GM23338 (cell line): ENCODE measurements at regions not wholly inside any gene's neighbourhood (a gene's known extent, or its start where the extent isn't known, plus 50 kb on each side); places are given as distances from the start of the nearest gene placed in this dataset.

Experiments
- ATAC-seq: fragments of 200-7000 bp; cut with Tn5 transposase; 3 replicates; pipeline ENCODE4 v1.9.1; 2020
- DNase-seq: peaks from one replicate; pipeline ENCODE4 v3.0.0-alpha.2; 2015; ENCODE audit warnings: low spot score
- H2AFZ ChIP-seq: fragments of 200-600 bp; sonication (generic); 2 replicates; pipeline ENCODE4 v1.8.0; 2016; ENCODE audit warnings: antibody characterized with exemption, mild to moderate bottlenecking, moderate library complexity
- H3F3A ChIP-seq: fragments of 200-600 bp; sonication (generic); replicated peaks from 2 replicates; pipeline ENCODE4 v1.8.0; 2017; ENCODE audit warnings: antibody characterized with exemption, mixed run types, low read depth
- H3K27ac ChIP-seq: fragments of 200-600 bp; sonication (generic); 2 replicates; pipeline ENCODE4 v1.6.1; 2016; ENCODE audit warnings: low read depth
- H3K27me3 ChIP-seq: fragments of 200-600 bp; sonication (generic); 2 replicates; pipeline ENCODE4 v1.8.0; 2016; ENCODE audit warnings: mild to moderate bottlenecking, mixed run types, moderate library complexity; ENCODE audit not compliant: insufficient read depth
- H3K36me3 ChIP-seq: fragments of 200-600 bp; sonication (generic); 2 replicates; pipeline ENCODE4 v1.8.0; 2016; ENCODE audit warnings: mild to moderate bottlenecking; ENCODE audit not compliant: insufficient read depth
- H3K4me1 ChIP-seq: fragments of 200-600 bp; sonication (generic); 2 replicates; pipeline ENCODE4 v1.8.0; 2016; ENCODE audit warnings: mild to moderate bottlenecking, moderate library complexity; ENCODE audit not compliant: insufficient read depth
- H3K4me2 ChIP-seq: fragments of 200-600 bp; sonication (generic); 2 replicates; pipeline ENCODE4 v1.7.1; 2017; ENCODE audit warnings: mixed run types
- H3K4me3 ChIP-seq: fragments of 200-600 bp; sonication (generic); 2 replicates; pipeline ENCODE4 v1.6.1; 2016; ENCODE audit warnings: mixed run types
- H3K79me2 ChIP-seq: fragments of 200-600 bp; sonication (generic); replicated peaks from 2 replicates; pipeline ENCODE4 v1.8.0; 2017; ENCODE audit warnings: mild to moderate bottlenecking; ENCODE audit not compliant: insufficient read depth
- H3K9me2 ChIP-seq: fragments of 200-600 bp; sonication (generic); 2 replicates; pipeline ENCODE4 v1.8.0; 2017; ENCODE audit not compliant: insufficient read depth
- H4K20me1 ChIP-seq: fragments of 200-600 bp; sonication (generic); replicated peaks from 2 replicates; pipeline ENCODE4 v1.8.0; 2017; ENCODE audit warnings: mild to moderate bottlenecking; ENCODE audit not compliant: insufficient read depth
- H3K27ac Mint-ChIP-seq: 2 replicates; pipeline ENCODE4 v1.8.0; 2020; ENCODE audit warnings: inconsistent platforms, mild to moderate bottlenecking, moderate library complexity, mixed read lengths
- H3K27me3 Mint-ChIP-seq: 3 replicates; pipeline ENCODE4 v1.8.0; 2022; ENCODE audit warnings: low read depth, mild to moderate bottlenecking, moderate library complexity, mixed read lengths, inconsistent platforms; ENCODE audit not compliant: insufficient read depth, poor library complexity
- H3K36me3 Mint-ChIP-seq: 3 replicates; pipeline ENCODE4 v1.8.0; 2021; ENCODE audit warnings: low read depth, mild to moderate bottlenecking, inconsistent platforms, moderate library complexity, mixed read lengths
- H3K4me1 Mint-ChIP-seq: 3 replicates; pipeline ENCODE4 v1.8.0; 2020; ENCODE audit warnings: mild to moderate bottlenecking, inconsistent platforms, mixed read lengths
- H3K4me3 Mint-ChIP-seq: 3 replicates; pipeline ENCODE4 v1.8.0; 2021; ENCODE audit warnings: moderate library complexity, mild to moderate bottlenecking, inconsistent platforms, mixed read lengths
- H3K9me3 Mint-ChIP-seq: 3 replicates; pipeline ENCODE4 v1.8.0; 2020; ENCODE audit warnings: moderate library complexity, mild to moderate bottlenecking, inconsistent platforms, mixed read lengths
- CREB1 ChIP-seq: fragments of 250-450 bp; sonication (Bioruptor Pico); IDR thresholded peaks from 2 replicates; pipeline ENCODE4 v1.5.0; 2020; ENCODE audit warnings: low read depth, mild to moderate bottlenecking, moderate library complexity
- CTCF ChIP-seq, 2 experiments: fragments of 200-600 bp in 1 of 2; sonication (generic) in 1 of 2; conservative IDR thresholded peaks; 2 replicates each; pipeline versions ENCODE4 v1.5.1 to v1.6.1; 2016 to 2017; ENCODE audit warnings: antibody characterized with exemption in 2 of 2, low read depth in 2 of 2, mild to moderate bottlenecking in 2 of 2, moderate library complexity in 1 of 2
- ETS1 ChIP-seq: IDR thresholded peaks from 2 replicates; pipeline ENCODE4 v1.6.1; 2016; ENCODE audit warnings: antibody characterized with exemption
- EZH2 ChIP-seq: fragments of 200-600 bp; sonication (generic); IDR thresholded peaks from one replicate; pipeline ENCODE4 v1.8.0; 2017; ENCODE audit warnings: antibody characterized with exemption, mild to moderate bottlenecking, low read depth; ENCODE audit not compliant: unreplicated experiment
- JUNB ChIP-seq: IDR thresholded peaks from one replicate; pipeline ENCODE4 v1.6.1; 2016; ENCODE audit warnings: antibody characterized with exemption; ENCODE audit not compliant: unreplicated experiment
- NANOG ChIP-seq: IDR thresholded peaks from 2 replicates; pipeline ENCODE4 v1.6.1; 2016; ENCODE audit warnings: antibody characterized with exemption, borderline replicate concordance
- REST ChIP-seq: IDR thresholded peaks from one replicate; pipeline ENCODE4 v1.6.1; 2018; ENCODE audit warnings: antibody characterized with exemption; ENCODE audit not compliant: unreplicated experiment
- STAT1 ChIP-seq: IDR thresholded peaks from one replicate; pipeline ENCODE4 v1.6.1; 2016; ENCODE audit warnings: antibody characterized with exemption; ENCODE audit not compliant: unreplicated experiment
- ZNF114 ChIP-seq: fragments of 250-450 bp; sonication (Bioruptor Pico); IDR thresholded peaks from 2 replicates; pipeline ENCODE4 v1.5.0; 2020; ENCODE audit warnings: mild to moderate bottlenecking, moderate library complexity
- ZNF331 ChIP-seq: fragments of 250-450 bp; sonication (Bioruptor Pico); IDR thresholded peaks from 2 replicates; pipeline ENCODE4 v1.5.0; 2020; ENCODE audit warnings: low read depth, mild to moderate bottlenecking, moderate library complexity
- ZNF462 ChIP-seq: fragments of 250-450 bp; sonication (Bioruptor Pico); IDR thresholded peaks from 2 replicates; pipeline ENCODE4 v1.5.0; 2020; ENCODE audit warnings: mild to moderate bottlenecking, moderate library complexity

- H3K36me3 ChIP-seq: no peaks in the 10 kb centered on the region
- Mint-ChIP-seq H3K36me3 (no peaks in the 10 kb centered on the region), H3K27ac (no peak overlapping the region), H3K4me1 (peaks cover 19% of the 10 kb centered on the region), H3K4me3 (no peak overlapping the region), H3K27me3 (peaks cover 2% of the 10 kb centered on the region), H3K9me3 (no peaks in the 10 kb centered on the region)
- TF ChIP-seq STAT1 (no peak), ZNF462 (CRISPR knock-in tag) (no peak), ETS1 (no peak), CTCF (conservative IDR thresholded peaks at IDR 0.05; ENCODE audit: low read depth in 2 of 2) (no peak), JUNB (no peak), ZNF331 (CRISPR knock-in tag) (no peak), NANOG (no peak), REST (no peak), CREB1 (CRISPR knock-in tag) (no peak), ZNF114 (no peak), EZH2 (no peak)
- no peaks in the 10 kb centered on the region for H3K79me2 ChIP-seq
- no peak overlapping the region for H2AFZ ChIP-seq
- ATAC-seq: no peak
- DNase-seq: no peak
- no peaks in the 10 kb centered on the region for H3K27me3 ChIP-seq
- no peak overlapping the region for H3K4me2 ChIP-seq
- no peaks in the 10 kb centered on the region for H3F3A ChIP-seq
- H3K4me3 ChIP-seq: no peak overlapping the region
- H3K4me1 ChIP-seq: peaks cover 10% of the 10 kb centered on the region; the same call in 1 of the 2 replicates
- H3K27ac ChIP-seq: no peak overlapping the region
- peaks cover 11% of the 10 kb centered on the region for H3K9me2 ChIP-seq
- H4K20me1 ChIP-seq: no peaks in the 10 kb centered on the region
Observed at GRCh38 chr11:112608509-112608908, 347.8 kb upstream of the PLET1 start.
